HG03135 (cell line): ENCODE measurements at regions not wholly inside any gene's neighbourhood (a gene's known extent, or its start where the extent isn't known, plus 50 kb on each side); places are given as distances from the start of the nearest gene placed in this dataset.

Experiments used
- ATAC-seq: cut with Tn5 transposase; IDR thresholded peaks from one replicate; pipeline ENCODE4 v1.9.1; 2021; ENCODE audit warnings: mild to moderate bottlenecking, moderate library complexity; ENCODE audit not compliant: unreplicated experiment

DNA sequence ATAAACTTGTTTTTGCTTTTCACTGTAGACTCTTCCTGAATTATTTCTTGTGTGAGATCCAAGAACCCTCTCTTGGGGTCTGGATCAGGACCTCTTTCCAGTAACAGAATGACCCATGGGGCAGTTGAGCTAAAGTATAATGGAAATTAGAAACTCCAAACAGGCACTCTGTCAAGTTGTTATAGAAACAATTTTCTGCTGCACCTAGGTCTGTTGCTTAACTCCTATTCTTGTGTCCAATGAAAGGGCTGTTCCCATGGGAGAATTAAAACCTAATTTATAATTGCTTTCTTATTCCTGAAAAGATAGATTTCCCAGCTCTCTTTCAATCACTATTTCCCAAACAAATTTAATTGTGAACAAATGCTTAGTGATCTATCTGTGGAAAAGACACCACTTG is 1341.3 kb upstream of the PIK3C3 start:
- no peak for ATAC-seq

GRCh38 chr18:40612356-40612755 is 1342.7 kb upstream of the PIK3C3 start:
- no peak for ATAC-seq

GRCh38 chr18:40608226-40608625 is 1346.8 kb upstream of the PIK3C3 start:
- ATAC-seq: no peak

DNA sequence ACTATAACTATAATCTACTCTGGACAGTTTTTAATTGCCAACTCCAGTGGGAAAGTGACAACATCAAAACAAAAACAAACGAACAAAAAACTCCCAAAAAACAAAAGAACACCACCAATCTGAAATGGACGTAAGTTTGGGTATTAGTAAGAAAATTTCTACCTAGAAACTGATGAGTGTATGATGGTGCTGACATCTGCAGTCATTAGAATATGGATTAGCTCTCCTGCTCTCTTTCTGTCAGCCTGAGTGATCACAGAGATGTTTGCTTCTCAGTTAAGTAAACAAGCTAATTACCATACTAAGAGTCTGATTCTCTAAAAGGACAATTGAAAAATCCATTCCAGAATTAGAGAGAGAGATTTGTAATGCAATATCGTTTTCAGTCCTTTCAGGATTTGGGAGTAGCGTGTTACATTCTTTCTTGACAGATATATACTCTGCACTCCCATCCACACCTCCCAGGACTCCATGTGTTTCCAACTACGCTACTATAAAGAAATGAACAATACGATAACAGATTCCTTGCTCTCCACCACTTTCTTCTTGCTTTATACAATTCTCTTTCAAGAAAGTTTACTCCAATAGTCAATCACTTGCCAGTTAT is 1347.4 kb upstream of the PIK3C3 start:
- ATAC-seq: no peak

GRCh38 chr18:40606996-40607395 is 1348.0 kb upstream of the PIK3C3 start:
- no peak for ATAC-seq

DNA sequence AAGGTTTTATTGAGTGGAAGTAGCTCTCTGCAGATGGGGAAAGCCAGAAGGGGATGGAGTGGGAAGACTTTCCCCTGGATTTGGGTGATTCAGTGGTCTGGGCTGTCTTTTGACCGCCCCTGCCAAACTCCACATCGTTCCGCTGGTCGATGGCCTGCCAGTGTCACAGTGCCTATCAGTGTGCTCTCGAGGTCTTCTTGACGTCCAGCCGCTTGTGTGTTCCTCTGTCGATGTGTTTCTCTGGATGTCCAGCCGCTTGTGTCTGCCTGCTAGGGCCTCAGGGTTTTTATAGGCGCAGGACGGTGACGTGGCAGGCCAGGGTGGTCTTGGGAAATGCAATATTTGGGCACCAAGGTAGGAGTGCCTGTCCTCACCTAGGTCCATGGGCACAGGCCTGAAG is 1371.4 kb upstream of the PIK3C3 start:
- no peak for ATAC-seq

DNA sequence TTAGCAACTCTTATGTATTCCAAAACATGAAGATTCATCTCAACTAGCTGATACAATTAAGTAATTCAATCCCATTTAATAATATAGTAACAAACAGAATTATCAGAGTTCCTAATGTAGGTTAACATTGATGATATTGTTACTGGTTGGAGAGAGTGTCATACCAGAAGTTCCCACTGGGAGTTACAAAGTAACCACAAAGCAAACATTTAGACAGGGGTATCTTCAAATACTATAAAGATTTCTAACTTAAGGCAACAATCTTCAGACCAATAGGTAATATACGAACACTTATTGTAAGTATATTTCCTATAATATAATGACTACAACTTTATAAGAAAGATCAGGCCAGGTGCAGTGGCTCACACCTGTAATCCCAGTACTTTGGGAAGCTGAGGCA is 1372.9 kb upstream of the PIK3C3 start:
- ATAC-seq: no peak

DNA sequence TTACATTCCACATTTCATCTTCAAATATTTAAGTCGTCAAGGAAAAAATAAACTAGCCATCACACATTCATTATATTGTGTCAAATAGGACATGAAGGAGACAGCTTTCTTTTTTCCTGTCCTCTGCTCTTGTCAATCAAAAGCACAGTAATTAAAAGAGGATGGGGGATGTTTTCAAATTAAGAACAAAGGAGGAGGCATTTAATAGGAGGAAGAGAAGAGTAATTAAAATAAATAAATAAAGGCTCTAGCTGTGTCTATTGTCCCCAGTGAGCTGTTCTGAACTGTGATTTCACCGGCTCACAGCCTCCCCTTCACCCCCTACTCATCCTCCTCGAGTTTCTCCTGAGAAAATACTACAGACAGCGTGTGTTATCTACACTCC is 1377.1 kb upstream of the PIK3C3 start:
- ATAC-seq: no peak

- no peak for ATAC-seq
Observed at GRCh38 chr18:40577239-40577980, 1377.6 kb upstream of the PIK3C3 start.

- no peak for ATAC-seq
Observed at GRCh38 chr18:40576507-40577115, 1378.4 kb upstream of the PIK3C3 start.

GRCh38 chr18:40570615-40571014 is 1384.4 kb upstream of the PIK3C3 start:
- ATAC-seq: no peak

- no peak for ATAC-seq
Observed at GRCh38 chr18:40569605-40570004, 1385.4 kb upstream of the PIK3C3 start.

- no peak for ATAC-seq
Observed at GRCh38 chr18:40566510-40566844, 1388.6 kb upstream of the PIK3C3 start.

DNA sequence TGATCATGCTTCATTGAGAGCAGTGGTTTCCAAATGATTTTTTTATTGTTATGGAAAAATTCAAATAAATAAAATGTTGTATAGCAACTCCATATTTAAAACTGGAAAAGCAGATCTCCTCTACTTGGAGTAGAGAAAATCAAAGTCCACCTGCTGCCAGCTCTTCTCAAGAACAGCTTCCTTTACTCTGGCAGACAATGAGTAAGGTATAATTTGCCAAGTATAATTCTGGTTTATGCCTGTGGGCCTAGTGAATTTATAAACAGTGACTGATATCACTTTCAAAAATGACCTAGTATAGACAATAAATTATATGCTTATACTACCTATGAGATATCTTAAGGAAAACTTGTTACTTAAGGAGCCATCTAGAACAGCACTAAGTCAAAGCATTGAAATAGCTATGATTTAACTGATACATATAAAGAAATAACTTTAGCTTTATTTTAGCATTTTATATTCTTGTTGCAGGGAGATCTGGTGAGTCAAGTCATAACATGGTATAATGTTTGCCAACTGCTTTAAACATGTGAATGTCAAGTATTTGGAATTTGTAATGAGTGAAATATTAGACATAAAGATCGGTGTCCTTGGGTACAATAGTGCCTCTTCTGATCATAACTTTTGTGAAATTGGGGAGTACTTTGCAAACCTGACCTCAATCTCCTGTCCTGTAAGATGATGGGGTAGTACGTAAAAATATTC is 1389.1 kb upstream of the PIK3C3 start:
- ATAC-seq: no peak

DNA sequence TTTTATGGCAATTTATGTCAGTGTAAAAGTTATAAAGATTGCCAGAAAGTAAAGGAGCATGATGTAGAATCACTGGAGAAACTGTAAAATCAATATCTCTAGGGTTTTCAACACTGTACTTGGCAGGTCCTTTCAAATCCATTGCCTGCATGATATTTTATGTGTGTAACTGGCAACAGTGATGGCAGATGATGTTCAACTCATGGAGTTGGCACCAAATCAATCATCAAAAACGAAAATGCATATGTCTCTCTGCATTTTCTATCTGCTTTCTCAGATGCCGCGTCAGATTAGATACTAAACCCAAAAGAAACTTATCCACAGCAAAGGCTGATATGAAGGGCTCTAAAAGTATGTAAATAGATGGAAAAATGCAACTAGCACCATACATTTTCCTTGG is 1395.5 kb upstream of the PIK3C3 start:
- no peak for ATAC-seq

- no peak for ATAC-seq
Observed at GRCh38 chr18:40558706-40559392, 1396.2 kb upstream of the PIK3C3 start.

- ATAC-seq: no peak
Observed at GRCh38 chr18:40555914-40556313, 1399.1 kb upstream of the PIK3C3 start.

DNA sequence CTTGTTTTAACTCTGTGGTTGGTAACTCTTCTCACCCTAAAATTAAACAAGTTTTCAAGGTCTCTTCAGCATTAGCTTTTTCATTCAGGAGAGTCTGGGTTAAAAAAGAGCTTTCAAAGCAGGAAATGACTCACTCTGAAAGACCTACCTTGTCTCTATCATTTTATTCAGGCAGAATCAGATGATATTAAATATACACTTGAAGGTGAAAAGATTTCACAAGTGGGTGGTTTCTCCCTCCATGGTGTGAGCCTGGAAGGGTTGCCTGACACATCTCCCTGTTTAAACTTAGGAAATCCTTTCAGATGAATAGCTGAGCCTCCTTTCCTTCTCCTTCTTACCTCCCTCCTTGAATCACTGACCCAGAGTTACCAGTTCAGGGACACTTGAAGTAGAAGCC is 1402.0 kb upstream of the PIK3C3 start:
- ATAC-seq: no peak

DNA sequence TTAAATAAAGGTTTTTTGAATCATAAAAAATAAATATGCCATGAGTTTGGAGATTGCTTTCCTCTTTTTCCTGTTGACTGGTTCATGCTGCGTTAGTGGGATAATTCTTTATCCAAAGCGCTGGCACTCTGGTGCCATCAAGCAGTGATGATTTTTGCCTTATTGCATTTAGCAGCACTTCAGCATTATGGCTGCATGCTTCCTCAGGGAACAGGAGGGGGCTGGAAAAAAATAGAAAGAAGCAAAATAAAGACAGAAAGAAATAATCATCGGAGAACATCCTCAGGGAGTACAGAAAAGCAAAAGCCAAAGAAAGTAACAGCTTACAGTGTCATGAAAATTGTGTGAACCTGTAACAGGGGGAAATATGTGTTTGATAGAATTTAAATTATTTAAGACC is 1408.2 kb upstream of the PIK3C3 start:
- ATAC-seq: no peak

- ATAC-seq: no peak
Observed at GRCh38 chr18:40534723-40535122, 1420.3 kb upstream of the PIK3C3 start.

GRCh38 chr18:40532046-40532445 is 1423.0 kb upstream of the PIK3C3 start:
- no peak for ATAC-seq
